MM.1S (cell line): ENCODE measurements at regions not wholly inside any gene's neighbourhood (a gene's known extent, or its start where the extent isn't known, plus 50 kb on each side); places are given as distances from the start of the nearest gene placed in this dataset.

ENCODE experiments used
- DNase-seq: peaks from one replicate; pipeline ENCODE4 v3.0.0-alpha.2; 2015
- H2AFZ ChIP-seq: fragments of 300-600 bp; sonication (generic); 2 replicates; pipeline ENCODE4 v1.6.0; 2016; ENCODE audit warnings: antibody characterized with exemption, low read length
- H3F3A ChIP-seq: fragments of 300-600 bp; sonication (generic); 2 replicates; pipeline ENCODE4 v1.6.1; 2016; ENCODE audit warnings: mild to moderate bottlenecking, antibody characterized with exemption, low read length, moderate library complexity, mixed read lengths; ENCODE audit not compliant: insufficient read depth
- H3K27ac ChIP-seq: fragments of 300-600 bp; sonication (generic); 2 replicates; pipeline ENCODE4 v1.5.1; 2016; ENCODE audit warnings: mild to moderate bottlenecking, low read length
- H3K27me3 ChIP-seq: fragments of 300-600 bp; sonication (generic); replicated peaks from 2 replicates; pipeline ENCODE4 v1.6.0; 2016; ENCODE audit warnings: low read length; ENCODE audit not compliant: insufficient read depth
- H3K36me3 ChIP-seq: fragments of 300-600 bp; sonication (generic); replicated peaks from 2 replicates; pipeline ENCODE4 v1.6.1; 2016; ENCODE audit warnings: mild to moderate bottlenecking, low read length, mixed read lengths; ENCODE audit not compliant: insufficient read depth
- H3K4me1 ChIP-seq: fragments of 300-600 bp; sonication (generic); 2 replicates; pipeline ENCODE4 v1.6.1; 2016; ENCODE audit warnings: low read length, mixed read lengths
- H3K4me2 ChIP-seq: fragments of 300-600 bp; sonication (generic); 2 replicates; pipeline ENCODE4 v1.6.0; 2016; ENCODE audit warnings: low read depth, low read length
- H3K4me3 ChIP-seq: fragments of 300-600 bp; sonication (generic); 2 replicates; pipeline ENCODE4 v1.5.1; 2016; ENCODE audit warnings: low read length, mixed read lengths
- H3K79me2 ChIP-seq: fragments of 300-600 bp; sonication (generic); 2 replicates; pipeline ENCODE4 v1.6.1; 2016; ENCODE audit warnings: mixed run types, low read length, mixed read lengths
- H3K9ac ChIP-seq: fragments of 300-600 bp; sonication (generic); 2 replicates; pipeline ENCODE4 v1.6.1; 2016; ENCODE audit warnings: low read length, mixed read lengths
- H3K9me2 ChIP-seq: fragments of 300-600 bp; sonication (generic); replicated peaks from 2 replicates; pipeline ENCODE4 v1.6.1; 2016; ENCODE audit warnings: mild to moderate bottlenecking, low read length, mixed read lengths; ENCODE audit not compliant: insufficient read depth
- H3K9me3 ChIP-seq: fragments of 300-600 bp; sonication (generic); replicated peaks from 2 replicates; pipeline ENCODE4 v1.6.1; 2016; ENCODE audit warnings: mild to moderate bottlenecking, low read length, mixed read lengths; ENCODE audit not compliant: insufficient read depth
- H4K20me1 ChIP-seq: fragments of 300-600 bp; sonication (generic); 2 replicates; pipeline ENCODE4 v1.6.1; 2016; ENCODE audit warnings: mild to moderate bottlenecking, low read length, moderate library complexity, mixed read lengths; ENCODE audit not compliant: insufficient read depth
- CTCF ChIP-seq: fragments of 300-600 bp; sonication (generic); IDR thresholded peaks from 2 replicates; pipeline ENCODE4 v1.5.1; 2016; ENCODE audit warnings: antibody characterized with exemption, low read length, mixed read lengths
- EZH2 ChIP-seq: fragments of 300-600 bp; sonication (generic); optimal IDR thresholded peaks from 2 replicates; pipeline ENCODE3; 2017; ENCODE audit warnings: low read depth, mild to moderate bottlenecking, antibody characterized with exemption, low read length, mixed read lengths
- EZH2phosphoT487 ChIP-seq: fragments of 300-600 bp; sonication (generic); IDR thresholded peaks from 2 replicates; pipeline ENCODE4 v1.6.1; 2018; ENCODE audit warnings: antibody characterized with exemption, low read length

DNA sequence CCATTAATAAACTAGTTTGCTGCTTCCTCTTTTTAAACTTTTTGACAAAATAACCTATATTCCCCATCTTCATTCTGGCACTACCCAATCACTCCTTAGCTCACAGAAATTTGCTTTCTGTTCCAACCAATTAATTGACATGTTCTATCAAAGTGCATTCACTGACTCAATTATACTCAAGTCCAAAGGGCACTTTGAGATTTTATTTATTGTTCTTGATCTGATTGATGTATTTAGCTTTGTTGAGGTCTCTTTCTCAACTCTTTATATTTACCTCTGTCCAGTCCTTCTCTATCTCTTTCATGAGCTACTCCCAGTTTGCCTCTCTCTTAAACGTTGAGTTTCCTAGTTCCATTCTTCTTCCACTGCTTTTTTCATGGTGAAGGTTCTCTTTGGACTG is 104.4 kb upstream of the TENT5A start:
- no peaks in the 10 kb centered on the region for H4K20me1 ChIP-seq
- H3K9ac ChIP-seq: no peak overlapping the region
- H3K27ac ChIP-seq: no peak overlapping the region
- H3K4me3 ChIP-seq: no peak overlapping the region
- TF ChIP-seq EZH2 (no peak), EZH2phosphoT487 (no peak), CTCF (no peak)
- no peaks in the 10 kb centered on the region for H3K36me3 ChIP-seq
- H3K27me3 ChIP-seq: no peaks in the 10 kb centered on the region
- no peaks in the 10 kb centered on the region for H3K79me2 ChIP-seq
- no peaks in the 10 kb centered on the region for H3K4me1 ChIP-seq
- H2AFZ ChIP-seq: no peak overlapping the region
- no peaks in the 10 kb centered on the region for H3K9me2 ChIP-seq
- no peaks in the 10 kb centered on the region for H3K9me3 ChIP-seq
- no peak overlapping the region for H3K4me2 ChIP-seq
- DNase-seq: no peak
- no peaks in the 10 kb centered on the region for H3F3A ChIP-seq

DNA sequence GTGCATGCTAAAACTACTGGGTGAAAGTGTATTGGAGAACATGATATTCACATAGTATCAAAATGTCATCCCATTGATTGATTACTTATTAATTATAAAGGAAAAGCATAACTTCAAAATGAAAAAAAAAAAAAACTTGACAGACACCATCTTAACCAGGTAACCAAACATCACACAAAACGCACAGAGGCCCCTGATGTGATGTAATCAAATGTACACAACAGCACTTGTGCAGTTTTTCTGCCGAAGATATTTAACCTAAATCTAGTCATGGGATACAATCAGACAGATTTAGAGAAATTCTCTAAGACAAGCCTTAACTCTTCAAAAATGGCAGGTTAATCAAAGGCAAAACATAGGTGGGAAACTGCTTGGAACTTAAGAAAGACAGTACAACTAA is 102.0 kb upstream of the TENT5A start:
- Histone ChIP-seq H3K9me3 (no peaks in the 10 kb centered on the region), H3F3A (no peaks in the 10 kb centered on the region), H3K4me3 (no peak overlapping the region), H3K27me3 (no peaks in the 10 kb centered on the region), H3K9ac (no peak overlapping the region), H2AFZ (no peak overlapping the region), H3K27ac (no peak overlapping the region), H3K36me3 (no peaks in the 10 kb centered on the region), H4K20me1 (no peaks in the 10 kb centered on the region), H3K4me2 (no peak overlapping the region), H3K79me2 (no peaks in the 10 kb centered on the region), H3K9me2 (no peaks in the 10 kb centered on the region), H3K4me1 (no peaks in the 10 kb centered on the region)
- no peak for TF ChIP-seq CTCF
- TF ChIP-seq EZH2: no peak
- TF ChIP-seq EZH2phosphoT487: no peak
- DNase-seq: no peak

DNA sequence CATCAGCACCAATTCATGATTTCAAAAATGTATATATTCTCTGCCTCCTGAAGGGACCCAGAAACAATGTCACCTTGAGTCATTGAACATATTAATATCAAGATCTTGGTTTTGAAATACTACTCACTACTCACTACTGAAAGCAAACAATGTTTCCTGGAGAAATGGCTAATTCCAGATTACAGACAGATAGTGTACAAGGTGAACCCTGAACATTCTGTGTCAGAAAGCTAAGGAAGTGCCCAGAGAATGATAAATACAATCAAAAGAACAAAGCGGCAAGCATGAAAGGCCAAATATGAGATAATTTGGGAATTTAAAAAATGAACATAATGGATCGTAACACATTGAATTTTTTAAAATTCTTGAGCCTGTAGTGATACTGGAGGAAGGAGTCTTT is 101.5 kb upstream of the TENT5A start:
- H3K4me2 ChIP-seq: no peak overlapping the region
- no peaks in the 10 kb centered on the region for H4K20me1 ChIP-seq
- no peaks in the 10 kb centered on the region for H3K4me1 ChIP-seq
- no peaks in the 10 kb centered on the region for H3F3A ChIP-seq
- H3K27ac ChIP-seq: no peak overlapping the region
- DNase-seq: no peak
- H3K9me2 ChIP-seq: no peaks in the 10 kb centered on the region
- no peak overlapping the region for H3K4me3 ChIP-seq
- H3K9ac ChIP-seq: no peak overlapping the region
- no peaks in the 10 kb centered on the region for H3K79me2 ChIP-seq
- no peaks in the 10 kb centered on the region for H3K9me3 ChIP-seq
- TF ChIP-seq EZH2phosphoT487: no peak
- no peak for TF ChIP-seq EZH2
- TF ChIP-seq CTCF: no peak
- no peaks in the 10 kb centered on the region for H3K36me3 ChIP-seq
- H3K27me3 ChIP-seq: no peaks in the 10 kb centered on the region
- no peak overlapping the region for H2AFZ ChIP-seq

GRCh38 chr6:81849248-81849647 is 96.8 kb upstream of the TENT5A start:
- Histone ChIP-seq H3K4me1 (no peaks in the 10 kb centered on the region), H3K27ac (no peak overlapping the region), H3K4me3 (no peak overlapping the region), H3F3A (no peaks in the 10 kb centered on the region), H3K27me3 (no peaks in the 10 kb centered on the region), H3K9me3 (no peaks in the 10 kb centered on the region), H4K20me1 (no peaks in the 10 kb centered on the region), H3K9me2 (no peaks in the 10 kb centered on the region), H3K79me2 (no peaks in the 10 kb centered on the region), H3K36me3 (no peaks in the 10 kb centered on the region), H2AFZ (no peak overlapping the region), H3K9ac (no peak overlapping the region), H3K4me2 (no peak overlapping the region)
- no peak for DNase-seq
- TF ChIP-seq CTCF (no peak), EZH2phosphoT487 (no peak), EZH2 (no peak)
